HEK293 (cell line): ENCODE measurements at regions not wholly inside any gene's neighbourhood (a gene's known extent, or its start where the extent isn't known, plus 50 kb on each side); places are given as distances from the start of the nearest gene placed in this dataset.

ENCODE experiments used
- CTCF ChIP-seq: fragments of 450-650 bp; formaldehyde crosslinking; IDR thresholded peaks from 2 replicates; pipeline ENCODE4 v1.5.1; 2016; ENCODE audit warnings: missing biosample characterization, missing genetic modification characterization
- GFI1B ChIP-seq: fragments of 450-650 bp; formaldehyde crosslinking; IDR thresholded peaks from 2 replicates; pipeline ENCODE4 v1.5.1; 2016; ENCODE audit warnings: missing biosample characterization, missing genetic modification characterization
- KLF16 ChIP-seq: fragments of 450-650 bp; formaldehyde crosslinking; IDR thresholded peaks from 2 replicates; pipeline ENCODE4 v1.5.1; 2017; ENCODE audit warnings: missing biosample characterization, missing genetic modification characterization
- PBX3 ChIP-seq: sonication (generic); formaldehyde crosslinking; IDR thresholded peaks from 2 replicates; pipeline ENCODE4 v1.8.1; 2022; ENCODE audit warnings: mild to moderate bottlenecking, moderate library complexity, missing genetic modification reagents
- ZNF24 ChIP-seq: fragments of 450-650 bp; formaldehyde crosslinking; IDR thresholded peaks from 2 replicates; pipeline ENCODE4 v1.5.1; 2016; ENCODE audit warnings: missing biosample characterization, missing genetic modification characterization
- ZNF26 ChIP-seq: fragments of 450-650 bp; formaldehyde crosslinking; IDR thresholded peaks from 2 replicates; pipeline ENCODE4 v1.5.1; 2016; ENCODE audit warnings: missing biosample characterization, missing genetic modification characterization
- ZNF341 ChIP-seq: fragments of 450-650 bp; formaldehyde crosslinking; IDR thresholded peaks from 2 replicates; pipeline ENCODE4; 2016; ENCODE audit warnings: low read depth, missing biosample characterization, missing genetic modification characterization
- ZNF513 ChIP-seq: fragments of 450-650 bp; IDR thresholded peaks from 2 replicates; pipeline ENCODE4 v1.5.1; 2018; ENCODE audit warnings: missing biosample characterization, missing genetic modification characterization
- ZNF747 ChIP-seq: fragments of 450-650 bp; formaldehyde crosslinking; IDR thresholded peaks from 2 replicates; pipeline ENCODE4 v1.5.1; 2016; ENCODE audit warnings: missing biosample characterization, missing genetic modification characterization
- ZXDB ChIP-seq: fragments of 450-650 bp; formaldehyde crosslinking; IDR thresholded peaks from 2 replicates; pipeline ENCODE4 v1.5.1; 2016; ENCODE audit warnings: missing biosample characterization, missing genetic modification characterization

- TF ChIP-seq ZNF513 (no peak), ZNF24 (tag by site-specific recombination) (no peak), CTCF (no peak), PBX3 (CRISPR knock-in tag) (no peak), GFI1B (tag by site-specific recombination) (no peak), ZNF26 (no peak), KLF16 (tag by site-specific recombination) (no peak), ZNF341 (tag by site-specific recombination) (no peak), ZNF747 (tag by site-specific recombination) (no peak), ZXDB (tag by site-specific recombination) (no peak)
Measured at GRCh38 chr5:126233256-126233655, 190.0 kb upstream of the GRAMD2B start.
